Left kidney (tissue), 1 donor: ENCODE measurements at regions not wholly inside any gene's neighbourhood (a gene's known extent, or its start where the extent isn't known, plus 50 kb on each side); places are given as distances from the start of the nearest gene placed in this dataset.
"Not testable (repeated sequence)": the region's sequence is repeated elsewhere in the genome, so short reads cannot be mapped to it uniquely, and the experiment has no call there.

Experiments
- DNase-seq: peaks from one replicate; pipeline ENCODE4 v3.0.0-alpha.2; 2013

GRCh38 chr4:95898226-95898625, 58.3 kb downstream of the PDHA2 start:
- DNase-seq, result no peak

GRCh38 chr4:95909211-95909610, 69.3 kb downstream of the PDHA2 start:
- DNase-seq, result no peak

- no peak for DNase-seq
Observed at GRCh38 chr4:95910749-95911148, 70.9 kb downstream of the PDHA2 start.

- DNase-seq, result no peak
Observed at GRCh38 chr4:95921470-95921869, 81.6 kb downstream of the PDHA2 start.

GRCh38 chr4:95929448-95930064, 89.7 kb downstream of the PDHA2 start:
- DNase-seq, result no peak

- DNase-seq, result no peak
Observed at GRCh38 chr4:95939141-95939540, 99.2 kb downstream of the PDHA2 start.

- DNase-seq, result no peak
Observed at GRCh38 chr4:95949136-95949765, 109.4 kb downstream of the PDHA2 start.

GRCh38 chr4:95949808-95950207, 109.9 kb downstream of the PDHA2 start:
- DNase-seq, result no peak

- not testable (repeated sequence) for DNase-seq
Observed at GRCh38 chr4:95952538-95952937, 112.6 kb downstream of the PDHA2 start.

GRCh38 chr4:95956094-95956493, 116.2 kb downstream of the PDHA2 start:
- DNase-seq, result no peak

- no peak for DNase-seq
Observed at GRCh38 chr4:95957054-95957453, 117.2 kb downstream of the PDHA2 start.

- DNase-seq, result no peak
Observed at GRCh38 chr4:95957759-95958158, 117.9 kb downstream of the PDHA2 start.

GRCh38 chr4:95959182-95959581, 119.3 kb downstream of the PDHA2 start:
- no peak for DNase-seq

- no peak for DNase-seq
Observed at GRCh38 chr4:95959633-95960032, 119.7 kb downstream of the PDHA2 start.

GRCh38 chr4:95963456-95963855, 123.6 kb downstream of the PDHA2 start:
- no peak for DNase-seq

GRCh38 chr4:95979961-95980876, 140.3 kb downstream of the PDHA2 start:
- DNase-seq, result no peak

GRCh38 chr4:95980877-95981360, 141.0 kb downstream of the PDHA2 start:
- DNase-seq, result no peak

GRCh38 chr4:95981591-95981990, 141.7 kb downstream of the PDHA2 start:
- DNase-seq, result no peak

GRCh38 chr4:95982516-95982915, 142.6 kb downstream of the PDHA2 start:
- no peak for DNase-seq

GRCh38 chr4:95984081-95984480, 144.2 kb downstream of the PDHA2 start:
- no peak for DNase-seq

- no peak for DNase-seq
Observed at GRCh38 chr4:95985051-95985450, 145.2 kb downstream of the PDHA2 start.

- no peak for DNase-seq
Observed at GRCh38 chr4:95985791-95986550, 146.1 kb downstream of the PDHA2 start.
